Neural progenitor cell (in vitro differentiated cells): ENCODE measurements at regions not wholly inside any gene's neighbourhood (a gene's known extent, or its start where the extent isn't known, plus 50 kb on each side); places are given as distances from the start of the nearest gene placed in this dataset.

Source experiments
- EZH2 ChIP-seq: fragments of 200-600 bp; sonication (generic); IDR thresholded peaks from 2 replicates; pipeline ENCODE4 v1.6.1; 2017; ENCODE audit warnings: antibody characterized with exemption, mild to moderate bottlenecking, moderate library complexity
- TF ChIP-seq, protein P1 (sequence below): fragments of 200-600 bp; sonication (generic); IDR thresholded peaks from 2 replicates; pipeline ENCODE4 v1.5.1; 2017; ENCODE audit warnings: antibody characterized with exemption, mild to moderate bottlenecking

DNA sequence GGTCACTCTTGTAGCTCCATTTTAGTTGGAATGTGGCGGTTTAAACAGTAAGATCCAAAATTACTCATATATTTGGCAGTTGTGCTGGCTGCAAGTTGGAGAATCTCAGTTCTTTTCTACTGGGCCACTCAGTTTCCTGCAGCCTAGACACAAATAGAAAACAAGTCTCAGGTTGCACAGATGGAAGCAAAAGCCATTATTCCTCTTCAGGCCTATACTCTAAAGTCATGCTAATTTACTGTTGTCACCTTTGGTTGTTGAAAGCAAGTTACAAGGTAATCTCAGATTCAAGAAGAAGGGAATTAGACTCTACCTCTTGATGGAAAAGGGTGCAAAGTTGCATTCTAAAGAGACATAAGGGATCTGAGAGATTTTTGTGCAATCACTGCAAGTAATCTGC is 345.4 kb downstream of the ADAM29 start:
- TF ChIP-seq, protein P1, sequence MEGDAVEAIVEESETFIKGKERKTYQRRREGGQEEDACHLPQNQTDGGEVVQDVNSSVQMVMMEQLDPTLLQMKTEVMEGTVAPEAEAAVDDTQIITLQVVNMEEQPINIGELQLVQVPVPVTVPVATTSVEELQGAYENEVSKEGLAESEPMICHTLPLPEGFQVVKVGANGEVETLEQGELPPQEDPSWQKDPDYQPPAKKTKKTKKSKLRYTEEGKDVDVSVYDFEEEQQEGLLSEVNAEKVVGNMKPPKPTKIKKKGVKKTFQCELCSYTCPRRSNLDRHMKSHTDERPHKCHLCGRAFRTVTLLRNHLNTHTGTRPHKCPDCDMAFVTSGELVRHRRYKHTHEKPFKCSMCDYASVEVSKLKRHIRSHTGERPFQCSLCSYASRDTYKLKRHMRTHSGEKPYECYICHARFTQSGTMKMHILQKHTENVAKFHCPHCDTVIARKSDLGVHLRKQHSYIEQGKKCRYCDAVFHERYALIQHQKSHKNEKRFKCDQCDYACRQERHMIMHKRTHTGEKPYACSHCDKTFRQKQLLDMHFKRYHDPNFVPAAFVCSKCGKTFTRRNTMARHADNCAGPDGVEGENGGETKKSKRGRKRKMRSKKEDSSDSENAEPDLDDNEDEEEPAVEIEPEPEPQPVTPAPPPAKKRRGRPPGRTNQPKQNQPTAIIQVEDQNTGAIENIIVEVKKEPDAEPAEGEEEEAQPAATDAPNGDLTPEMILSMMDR: no peak
- no peak for TF ChIP-seq EZH2
